A673 (cell line): ENCODE measurements at regions not wholly inside any gene's neighbourhood (a gene's known extent, or its start where the extent isn't known, plus 50 kb on each side); places are given as distances from the start of the nearest gene placed in this dataset.

Experiments
- BruUV-seq: library from RNA; stranded (reverse); fragments of 400-500 nt; replicated peaks from 2 replicates; lab custom pipeline; 2021; lab: Mats Ljungman, UMichigan
- CTCF ChIA-PET: fragments of 300-600 bp; sonication (Branson Sonifier 250); formaldehyde crosslinking; loops from one replicate; lab custom pipeline; 2022; ENCODE audit warnings: antibody characterized with exemption; lab: Charles Lee
- POLR2A ChIA-PET: fragments of 300-600 bp; sonication (Branson Sonifier 250); formaldehyde crosslinking; loops from one replicate; lab custom pipeline; 2022; ENCODE audit warnings: antibody characterized with exemption; ENCODE audit not compliant: low non-redundant PET; lab: Charles Lee
- DNase-seq: peaks from one replicate; pipeline ENCODE4 v3.0.0-alpha.2; 2015; ENCODE audit warnings: low spot score
- H3K27ac ChIP-seq: fragments of 200-600 bp; sonication (generic); 2 replicates; pipeline ENCODE4 v1.5.1; 2016; ENCODE audit warnings: mixed run types, low read depth, mild to moderate bottlenecking, mixed read lengths, antibody characterized with exemption, low read length; ENCODE audit not compliant: poor library complexity, severe bottlenecking
- H3K27me3 ChIP-seq: fragments of 200-600 bp; sonication (generic); replicated peaks from 2 replicates; pipeline ENCODE4 v1.6.1; 2017; ENCODE audit warnings: mixed run types, low read depth, mild to moderate bottlenecking, mixed read lengths, antibody characterized with exemption, low read length; ENCODE audit not compliant: insufficient read depth, poor library complexity
- H3K36me3 ChIP-seq: fragments of 200-600 bp; sonication (generic); 2 replicates; pipeline ENCODE4 v1.6.1; 2016; ENCODE audit warnings: mixed run types, mild to moderate bottlenecking, mixed read lengths, antibody characterized with exemption, low read length; ENCODE audit not compliant: insufficient read depth, poor library complexity, severe bottlenecking
- H3K4me1 ChIP-seq: fragments of 200-600 bp; sonication (generic); 2 replicates; pipeline ENCODE4 v1.6.1; 2017; ENCODE audit warnings: mixed run types, mild to moderate bottlenecking, mixed read lengths, antibody characterized with exemption, low read length; ENCODE audit not compliant: insufficient read depth, poor library complexity, severe bottlenecking
- H3K4me3 ChIP-seq: fragments of 200-600 bp; sonication (generic); 2 replicates; pipeline ENCODE4 v1.5.1; 2016; ENCODE audit warnings: low read depth, mixed run types, mild to moderate bottlenecking, mixed read lengths, low read length; ENCODE audit not compliant: poor library complexity, severe bottlenecking
- H3K9me3 ChIP-seq: fragments of 200-600 bp; sonication (generic); 2 replicates; pipeline ENCODE4 v1.6.1; 2016; ENCODE audit warnings: mixed run types, low read depth, mild to moderate bottlenecking, mixed read lengths, antibody characterized with exemption, low read length; ENCODE audit not compliant: poor library complexity, severe bottlenecking
- CTCF ChIP-seq: fragments of 300-800, 200-600 bp; sonication (generic); conservative IDR thresholded peaks from 2 replicates; pipeline ENCODE4 v1.5.1; 2017; ENCODE audit warnings: low read depth, mild to moderate bottlenecking, antibody characterized with exemption, low read length, moderate library complexity, mixed read lengths
- EZH2 ChIP-seq: fragments of 200-600 bp; sonication (generic); IDR thresholded peaks from 2 replicates; pipeline ENCODE4 v1.6.1; 2017; ENCODE audit warnings: borderline replicate concordance, low read depth, mild to moderate bottlenecking, mixed read lengths, antibody characterized with exemption, low read length; ENCODE audit not compliant: poor library complexity, severe bottlenecking
- intact Hi-C: fragments of 100-400 bp; cut with micrococcal nuclease; formaldehyde crosslinking; loops from one replicate; pipeline ENCODE4 v1.10.0; 2022; ENCODE audit not compliant: unreplicated experiment

- TF ChIP-seq EZH2 (no peak), CTCF (no peak)
- Histone ChIP-seq H3K27ac (no peak overlapping the region), H3K4me1 (no peaks in the 10 kb centered on the region), H3K27me3 (no peaks in the 10 kb centered on the region), H3K4me3 (no peak overlapping the region), H3K36me3 (no peaks in the 10 kb centered on the region), H3K9me3 (no peaks in the 10 kb centered on the region)
- no peak for DNase-seq
- ChIA-PET CTCF (no interaction called here), POLR2A (no interaction called here)
- no TSS peak for BruUV-seq
- intact Hi-C loops, result no loop called here
Measured at GRCh38 chrX:113986427-113986826, 597.5 kb upstream of the HTR2C start.

DNA sequence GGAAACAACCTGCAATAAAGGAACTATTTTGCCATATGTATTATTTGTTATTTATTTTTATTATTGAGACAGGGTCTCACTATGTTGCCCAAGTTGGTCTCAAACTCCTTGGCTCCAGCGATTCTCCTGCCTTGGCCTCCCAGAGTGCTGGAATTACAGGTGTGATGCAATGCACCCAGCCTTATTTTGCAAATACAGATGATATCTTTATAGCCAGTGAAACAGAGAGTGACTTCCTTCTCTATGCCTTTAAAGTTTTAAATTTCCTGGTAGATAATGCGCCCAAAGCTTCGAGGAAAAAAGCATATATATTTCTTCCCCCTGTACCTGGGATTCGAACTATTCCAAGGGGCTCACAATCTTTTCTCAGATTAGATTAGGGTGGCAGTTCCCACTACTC, 601.1 kb upstream of the HTR2C start:
- ChIA-PET POLR2A (no interaction called here), CTCF (no interaction called here)
- Histone ChIP-seq H3K27ac (no peak overlapping the region), H3K4me3 (no peak overlapping the region), H3K4me1 (no peaks in the 10 kb centered on the region), H3K36me3 (no peaks in the 10 kb centered on the region), H3K27me3 (no peaks in the 10 kb centered on the region), H3K9me3 (no peaks in the 10 kb centered on the region)
- DNase-seq, result no peak
- no TSS peak for BruUV-seq
- intact Hi-C loops, result no loop called here
- TF ChIP-seq EZH2, result no peak
- no peak for TF ChIP-seq CTCF

DNA sequence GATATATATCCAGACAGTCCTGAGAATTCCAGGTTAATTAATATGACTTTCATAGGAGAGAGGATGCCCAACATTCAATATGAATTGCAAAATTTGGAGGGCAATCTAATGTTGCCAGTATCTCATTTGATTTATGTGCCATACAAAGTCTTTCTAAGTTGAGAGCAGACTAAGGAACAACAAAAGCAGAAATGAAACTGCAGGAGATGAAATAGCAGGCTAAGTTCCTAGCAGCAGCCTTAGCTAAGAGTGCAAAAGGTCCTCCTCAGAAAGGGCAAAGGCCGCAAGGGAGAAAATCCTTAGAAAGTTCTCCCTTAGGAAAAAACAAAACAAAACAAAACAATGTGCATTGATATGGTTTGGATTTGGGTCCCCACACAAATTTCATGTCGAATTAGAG, 602.9 kb upstream of the HTR2C start:
- POLR2A ChIA-PET, result no interaction called here

More for the DNA sequence above, 602.9 kb upstream of the HTR2C start:
- Histone ChIP-seq H3K4me3 (no peak overlapping the region), H3K27me3 (no peaks in the 10 kb centered on the region), H3K27ac (no peak overlapping the region), H3K36me3 (no peaks in the 10 kb centered on the region), H3K9me3 (no peaks in the 10 kb centered on the region), H3K4me1 (no peaks in the 10 kb centered on the region)
- no TSS peak for BruUV-seq
- TF ChIP-seq CTCF, result no peak
- no peak for TF ChIP-seq EZH2
- DNase-seq, result no peak
- CTCF ChIA-PET, result no interaction called here
- intact Hi-C loops, result no loop called here
